ENCODE measurements at regions not wholly inside any gene's neighbourhood (a gene's known extent, or its start where the extent isn't known, plus 50 kb on each side); places are given as distances from the start of the nearest gene placed in this dataset.

DNA sequence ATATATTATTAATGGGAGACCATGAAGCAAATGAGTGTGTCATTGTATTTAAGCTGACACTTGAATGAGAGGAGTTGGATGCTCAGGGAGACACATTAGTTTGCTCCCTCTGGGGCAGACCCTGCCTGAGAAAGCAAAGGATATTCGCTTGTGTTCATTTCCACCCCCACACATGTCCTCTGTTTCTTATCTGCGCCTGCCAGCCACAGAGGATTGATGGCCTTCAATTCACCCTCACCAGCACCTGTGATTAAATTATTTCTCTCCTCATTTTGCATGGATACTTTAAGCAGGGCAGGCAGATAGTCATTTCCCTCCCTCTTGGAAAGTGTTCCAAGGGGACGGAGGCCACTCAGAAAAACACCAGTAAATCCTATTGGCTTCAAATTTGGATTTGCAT is 185.2 kb upstream of the GMDS start:
- H3K4me1 ChIP-seq (replicated peaks; ENCODE audit: insufficient read depth): peaks cover 37% of the 10 kb centered on the region
- no peak overlapping the region for H3K4me3 ChIP-seq
- H3K36me3 ChIP-seq (ENCODE audit: low read depth): no peaks in the 10 kb centered on the region
- no peak overlapping the region for H2AFZ ChIP-seq
- no peaks in the 10 kb centered on the region for H3K79me2 ChIP-seq (ENCODE audit: low read depth)
- CTCF ChIA-PET: no interaction called here
- no peak overlapping the region for H3K27ac ChIP-seq
- intact Hi-C loops (cut with micrococcal nuclease; ENCODE audit: unreplicated experiment): loop anchor here (5.0 to 10.0 kb wide), 3 partner anchors 183 to 476 kb away; partner anchors contain the start of gene GMDS
- no peaks in the 10 kb centered on the region for H3K9me3 ChIP-seq (ENCODE audit: insufficient read depth, low read depth)
- 0 out of 2 replicates have a peak, but pooled peaks cover 6% of the 10 kb centered on the region for H3F3A ChIP-seq (ENCODE audit: insufficient read depth, low read depth)
- H3K4me2 ChIP-seq: no peak overlapping the region
- H3K27me3 ChIP-seq (ENCODE audit: insufficient read depth, low read depth): no peaks in the 10 kb centered on the region
- no TSS peak for BruUV-seq (replicated peaks)
- DNase-seq: no peak
- no peaks in the 10 kb centered on the region for H3K9me2 ChIP-seq (ENCODE audit: insufficient read depth)
- no peaks in the 10 kb centered on the region for H4K20me1 ChIP-seq (ENCODE audit: insufficient read depth)
- TF ChIP-seq, protein P1, sequence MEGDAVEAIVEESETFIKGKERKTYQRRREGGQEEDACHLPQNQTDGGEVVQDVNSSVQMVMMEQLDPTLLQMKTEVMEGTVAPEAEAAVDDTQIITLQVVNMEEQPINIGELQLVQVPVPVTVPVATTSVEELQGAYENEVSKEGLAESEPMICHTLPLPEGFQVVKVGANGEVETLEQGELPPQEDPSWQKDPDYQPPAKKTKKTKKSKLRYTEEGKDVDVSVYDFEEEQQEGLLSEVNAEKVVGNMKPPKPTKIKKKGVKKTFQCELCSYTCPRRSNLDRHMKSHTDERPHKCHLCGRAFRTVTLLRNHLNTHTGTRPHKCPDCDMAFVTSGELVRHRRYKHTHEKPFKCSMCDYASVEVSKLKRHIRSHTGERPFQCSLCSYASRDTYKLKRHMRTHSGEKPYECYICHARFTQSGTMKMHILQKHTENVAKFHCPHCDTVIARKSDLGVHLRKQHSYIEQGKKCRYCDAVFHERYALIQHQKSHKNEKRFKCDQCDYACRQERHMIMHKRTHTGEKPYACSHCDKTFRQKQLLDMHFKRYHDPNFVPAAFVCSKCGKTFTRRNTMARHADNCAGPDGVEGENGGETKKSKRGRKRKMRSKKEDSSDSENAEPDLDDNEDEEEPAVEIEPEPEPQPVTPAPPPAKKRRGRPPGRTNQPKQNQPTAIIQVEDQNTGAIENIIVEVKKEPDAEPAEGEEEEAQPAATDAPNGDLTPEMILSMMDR (conservative IDR thresholded peaks at IDR 0.05): no peak
- TF ChIP-seq EZH2 (IDR thresholded peaks at IDR 0.05; ENCODE audit: low read depth): no peak
- POLR2A ChIA-PET (ENCODE audit: unreplicated experiment): no interaction called here

DNA sequence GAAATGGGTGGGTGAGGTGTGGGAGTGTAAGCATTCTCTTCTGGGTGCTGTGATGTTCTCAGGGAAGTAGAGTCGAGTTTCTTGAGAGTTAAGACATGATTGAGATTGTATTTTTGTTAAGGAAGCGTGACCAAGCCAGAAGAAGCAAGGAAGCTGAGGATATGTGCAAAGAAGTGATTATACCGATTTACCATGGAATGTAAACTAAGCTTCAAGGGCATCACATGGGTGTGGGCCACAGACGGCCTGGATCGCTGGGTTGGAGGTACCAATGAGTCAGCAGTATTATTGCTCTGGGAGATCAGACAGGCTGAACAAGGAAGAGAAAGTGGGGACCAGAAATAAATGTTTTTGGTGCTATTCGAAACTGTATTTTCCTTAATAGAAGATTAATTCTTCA is 184.1 kb upstream of the GMDS start:
- Histone ChIP-seq H3K36me3 (ENCODE audit: low read depth) (no peaks in the 10 kb centered on the region), H3K4me3 (no peak overlapping the region), H3F3A (ENCODE audit: insufficient read depth, low read depth) (0 out of 2 replicates have a peak, but pooled peaks cover 6% of the 10 kb centered on the region), H3K9me3 (ENCODE audit: insufficient read depth, low read depth) (no peaks in the 10 kb centered on the region), H3K4me1 (replicated peaks; ENCODE audit: insufficient read depth) (peaks cover 29% of the 10 kb centered on the region), H3K27ac (no peak overlapping the region), H2AFZ (no peak overlapping the region), H3K27me3 (ENCODE audit: insufficient read depth, low read depth) (no peaks in the 10 kb centered on the region), H3K4me2 (no peak overlapping the region), H3K79me2 (ENCODE audit: low read depth) (no peaks in the 10 kb centered on the region), H4K20me1 (ENCODE audit: insufficient read depth) (no peaks in the 10 kb centered on the region), H3K9me2 (ENCODE audit: insufficient read depth) (no peaks in the 10 kb centered on the region)
- no peak for DNase-seq
- BruUV-seq (replicated peaks): no TSS peak
- ChIA-PET CTCF (no interaction called here), POLR2A (ENCODE audit: unreplicated experiment) (interaction anchor here (0.6 kb wide), 2 partner anchors 14 to 47 kb away, joined by 6 to 12 read pairs; no protein-coding TSS in a partner anchor)
- intact Hi-C loops (cut with micrococcal nuclease; ENCODE audit: unreplicated experiment): no loop called here
- TF ChIP-seq, protein P1 (conservative IDR thresholded peaks at IDR 0.05): no peak
- TF ChIP-seq EZH2 (IDR thresholded peaks at IDR 0.05; ENCODE audit: low read depth): no peak

DNA sequence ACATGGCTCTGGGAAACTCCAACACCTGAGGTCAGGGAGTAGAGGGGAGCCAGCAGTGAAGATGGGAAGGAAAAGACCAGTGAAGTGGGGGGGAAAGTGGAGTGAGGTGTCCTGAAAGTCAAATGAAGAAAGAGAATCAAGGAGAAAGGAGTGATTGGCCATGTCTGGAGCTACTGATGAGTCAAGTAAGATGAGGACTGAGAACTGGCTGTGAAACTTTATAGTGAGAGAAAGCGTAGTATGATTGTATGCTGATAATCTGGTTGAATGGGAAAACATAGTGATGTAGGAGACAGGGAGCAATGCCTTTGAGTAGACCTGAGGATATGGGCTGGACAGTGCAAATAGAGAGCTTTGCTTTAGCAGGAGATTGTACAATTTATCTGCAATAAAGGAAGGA is 183.6 kb upstream of the GMDS start:
- CTCF ChIA-PET: no interaction called here
- Histone ChIP-seq H3K4me1 (replicated peaks; ENCODE audit: insufficient read depth) (peaks cover 25% of the 10 kb centered on the region), H3K4me3 (no peak overlapping the region), H4K20me1 (ENCODE audit: insufficient read depth) (no peaks in the 10 kb centered on the region), H3K9me2 (ENCODE audit: insufficient read depth) (no peaks in the 10 kb centered on the region), H3K27ac (no peak overlapping the region), H3K4me2 (no peak overlapping the region), H3K27me3 (ENCODE audit: insufficient read depth, low read depth) (no peaks in the 10 kb centered on the region), H3K36me3 (ENCODE audit: low read depth) (no peaks in the 10 kb centered on the region), H3K9me3 (ENCODE audit: insufficient read depth, low read depth) (no peaks in the 10 kb centered on the region), H2AFZ (no peak overlapping the region), H3F3A (ENCODE audit: insufficient read depth, low read depth) (0 out of 2 replicates have a peak, but pooled peaks cover 6% of the 10 kb centered on the region), H3K79me2 (ENCODE audit: low read depth) (no peaks in the 10 kb centered on the region)
- no peak for DNase-seq
- POLR2A ChIA-PET (ENCODE audit: unreplicated experiment): interaction anchor here (0.6 kb wide), 1 partner anchor 48 kb away, joined by 12 read pairs; no protein-coding TSS in a partner anchor
- TF ChIP-seq EZH2 (IDR thresholded peaks at IDR 0.05; ENCODE audit: low read depth): no peak
- TF ChIP-seq, protein P1 (conservative IDR thresholded peaks at IDR 0.05): no peak
- intact Hi-C loops (cut with micrococcal nuclease; ENCODE audit: unreplicated experiment): no loop called here
- no TSS peak for BruUV-seq (replicated peaks)
